Esophagus muscularis mucosa (tissue), 4 donors: ENCODE measurements at regions not wholly inside any gene's neighbourhood (a gene's known extent, or its start where the extent isn't known, plus 50 kb on each side); places are given as distances from the start of the nearest gene placed in this dataset.

ENCODE experiments used
- CTCF ChIP-seq, 3 experiments: fragments of 200-600 bp in 2 of 3; fragments of 450-650 bp in 1 of 3; sonication (generic) in 2 of 3; IDR thresholded peaks; one replicate each; pipeline ENCODE4 v1.5.1; 2017 to 2019; ENCODE audit warnings: antibody characterized with exemption in 3 of 3, mild to moderate bottlenecking in 2 of 3, moderate library complexity in 1 of 3
- EP300 ChIP-seq: sonication (generic); formaldehyde crosslinking; IDR thresholded peaks from one replicate; pipeline ENCODE4 v1.6.1; 2017; ENCODE audit warnings: antibody characterized with exemption
- POLR2A ChIP-seq: fragments of 450-650 bp; IDR thresholded peaks from one replicate; pipeline ENCODE4 v1.6.1; 2017; ENCODE audit warnings: antibody characterized with exemption, moderate library complexity, mild to moderate bottlenecking, low read depth
- POLR2AphosphoS5 ChIP-seq, 2 donors: sonication (generic); formaldehyde crosslinking; IDR thresholded peaks; one replicate each; pipeline ENCODE4 v1.6.1; 2017; ENCODE audit warnings: antibody characterized with exemption in 2 of 2

GRCh38 chr18:71324356-71324755 is 1035.5 kb downstream of the SOCS6 start:
- no peak for TF ChIP-seq POLR2A
- TF ChIP-seq CTCF (IDR thresholded peaks at IDR 0.05): no peak
- TF ChIP-seq POLR2AphosphoS5 (IDR thresholded peaks at IDR 0.05): no peak
- no peak for TF ChIP-seq EP300
